ENCODE measurements at regions not wholly inside any gene's neighbourhood (a gene's known extent, or its start where the extent isn't known, plus 50 kb on each side); places are given as distances from the start of the nearest gene placed in this dataset.

GRCh38 chr12:32047357-32048212, 59.1 kb upstream of the BICD1 start:
- DNase-seq = no peak

DNA sequence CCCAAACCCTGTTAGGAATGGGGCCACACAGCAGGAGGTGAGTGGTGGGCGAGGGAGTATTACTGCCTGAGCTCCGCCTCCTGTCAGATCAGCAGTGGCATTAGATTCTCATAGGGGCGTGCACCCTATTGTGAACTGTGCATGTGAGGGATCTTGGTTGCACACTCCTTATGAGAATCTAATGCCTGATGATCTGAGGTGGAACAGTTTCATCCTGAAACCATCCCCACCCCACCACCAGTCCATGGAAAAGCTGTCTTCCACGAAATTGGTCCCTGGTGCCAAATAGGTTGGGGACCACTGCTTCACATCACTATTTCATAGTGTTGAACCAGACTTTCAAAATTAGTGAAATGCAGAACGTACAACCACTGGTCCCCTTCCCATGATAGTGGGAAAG, 57.9 kb upstream of the BICD1 start:
- no peak for DNase-seq

- no peak for DNase-seq
Observed at GRCh38 chr12:32049956-32050355, 56.7 kb upstream of the BICD1 start.

GRCh38 chr12:32051511-32052211, 55.0 kb upstream of the BICD1 start:
- DNase-seq = peak; percentile 28

DNA sequence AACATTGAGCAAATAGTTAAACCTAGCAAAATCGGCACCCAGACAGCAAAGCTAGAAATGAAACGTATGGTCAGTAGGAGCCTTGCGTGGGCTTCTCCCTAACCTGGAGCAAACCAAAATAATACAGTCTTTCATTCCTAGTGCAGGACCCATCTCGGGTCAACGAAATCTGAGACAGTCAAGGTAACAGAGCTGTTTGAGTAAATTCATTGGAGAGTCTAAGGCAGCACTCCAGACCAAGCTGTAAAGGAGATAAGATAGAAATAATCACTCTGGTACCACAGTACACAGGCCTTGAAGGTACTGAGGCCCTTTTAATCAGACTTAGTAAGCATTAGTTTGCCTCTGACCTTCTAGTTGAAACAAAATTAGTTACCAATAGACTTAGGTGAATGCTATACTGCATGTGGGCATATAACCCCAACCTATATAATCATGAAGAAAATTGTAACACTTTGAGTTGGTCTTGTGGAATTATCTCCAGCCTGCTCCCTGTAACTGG, 54.4 kb upstream of the BICD1 start:
- no peak for DNase-seq

DNA sequence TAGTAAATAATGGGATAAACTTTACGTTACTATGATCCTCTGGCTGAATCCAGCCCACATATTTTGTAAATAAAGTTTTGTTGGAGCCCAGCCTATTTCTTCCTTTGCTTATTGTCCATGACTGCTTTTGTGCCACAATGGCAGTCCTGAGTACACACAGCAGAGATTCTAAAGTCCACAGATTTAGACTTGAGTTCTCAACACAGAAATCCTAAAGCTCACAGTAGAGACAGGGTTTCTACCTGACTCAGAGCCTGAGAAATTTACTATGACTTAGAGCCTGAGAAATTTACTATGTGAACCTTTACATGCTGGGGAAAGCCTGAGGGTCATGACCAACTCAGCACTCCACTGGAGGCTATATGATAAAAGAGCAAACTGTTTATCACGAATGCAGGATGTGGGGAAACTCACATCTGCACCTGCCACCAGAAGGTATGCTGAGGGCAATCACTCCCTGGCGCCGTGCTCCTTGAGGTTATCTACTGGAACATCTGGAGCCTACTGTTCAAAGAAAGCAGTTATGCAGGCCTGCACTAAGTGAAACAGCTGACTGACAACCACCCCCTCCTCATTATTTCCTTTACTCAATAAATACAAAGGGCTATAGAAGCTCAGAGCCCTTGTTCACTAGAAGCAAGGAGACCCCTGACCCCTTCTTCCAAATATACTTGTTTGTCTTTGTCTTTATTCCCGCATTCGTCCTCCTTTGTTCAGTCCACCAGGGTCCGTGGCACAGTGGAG, 52.6 kb upstream of the BICD1 start:
- no peak for DNase-seq
